HG02870 (cell line): ENCODE measurements at regions not wholly inside any gene's neighbourhood (a gene's known extent, or its start where the extent isn't known, plus 50 kb on each side); places are given as distances from the start of the nearest gene placed in this dataset.

ENCODE experiments used
- ATAC-seq: cut with Tn5 transposase; IDR thresholded peaks from one replicate; pipeline ENCODE4 v1.9.1; 2021; ENCODE audit warnings: mild to moderate bottlenecking, moderate library complexity; ENCODE audit not compliant: unreplicated experiment

DNA sequence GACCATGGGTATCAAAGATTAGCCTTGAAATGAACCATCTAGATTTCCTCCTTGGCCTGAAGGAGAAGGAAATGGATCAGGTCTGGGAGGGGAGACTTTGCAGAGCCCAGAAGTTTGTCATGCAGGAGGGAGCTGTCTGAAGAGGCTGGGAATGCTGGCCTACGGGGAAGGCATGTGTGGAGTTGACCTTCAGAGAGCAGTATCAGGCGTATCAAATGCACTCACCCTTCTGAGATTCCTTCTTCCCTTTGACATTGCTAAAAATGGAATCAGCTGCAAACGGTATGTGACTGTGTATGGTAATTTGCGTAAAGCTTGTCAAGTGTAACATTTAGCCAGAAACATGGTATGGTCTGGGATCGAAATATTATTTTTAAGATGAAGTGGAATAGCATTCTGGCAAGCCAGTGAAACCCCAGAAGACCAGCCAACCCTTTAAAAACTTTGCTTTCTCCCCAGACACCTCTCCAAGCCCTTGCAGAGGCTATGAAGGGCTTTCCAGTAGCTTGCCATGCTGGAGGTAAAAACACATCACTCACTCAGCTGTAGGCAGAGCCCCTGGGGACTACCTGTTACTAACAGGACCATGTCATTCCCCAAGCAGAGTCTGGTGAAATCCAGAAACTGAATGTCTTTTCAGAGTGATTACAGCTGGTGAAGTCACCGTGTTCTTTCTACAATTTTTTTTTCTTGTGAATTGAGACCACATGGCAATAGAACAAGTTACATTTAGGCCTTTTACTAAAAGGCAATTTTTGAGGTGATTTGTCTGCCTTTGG, 174.7 kb upstream of the SLC24A5 start:
- ATAC-seq, result no peak

GRCh38 chr15:47949815-47950214, 171.0 kb upstream of the SLC24A5 start:
- no peak for ATAC-seq

DNA sequence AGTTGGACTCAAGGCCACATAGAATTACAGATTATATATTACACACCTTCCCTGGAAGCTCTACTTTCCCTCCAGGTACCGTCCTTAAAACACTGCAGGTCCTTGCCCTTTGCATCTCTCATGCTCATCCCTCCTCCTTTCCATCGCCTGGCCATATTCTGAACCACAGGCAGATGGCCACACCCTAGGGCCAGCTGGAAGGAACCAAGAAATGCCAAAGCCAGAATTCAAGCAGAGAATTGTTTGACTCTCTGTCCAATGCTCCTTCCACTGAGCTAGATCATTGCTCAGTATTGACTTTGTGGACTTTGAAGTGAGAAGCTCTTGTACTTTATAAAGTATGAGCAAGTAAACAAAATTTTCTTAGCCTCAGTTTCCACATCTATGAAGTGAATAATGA, 170.3 kb upstream of the SLC24A5 start:
- no peak for ATAC-seq

- ATAC-seq, result no peak
Observed at GRCh38 chr15:47951781-47952180, 169.0 kb upstream of the SLC24A5 start.

- ATAC-seq, result no peak
Observed at GRCh38 chr15:47954196-47954595, 166.6 kb upstream of the SLC24A5 start.

GRCh38 chr15:47955021-47955420, 165.8 kb upstream of the SLC24A5 start:
- ATAC-seq, result no peak

- peak; percentile 31 for ATAC-seq
Observed at GRCh38 chr15:47959617-47960413, 161.0 kb upstream of the SLC24A5 start.

- ATAC-seq, result peak; percentile 86
Observed at GRCh38 chr15:47961401-47962090, 159.2 kb upstream of the SLC24A5 start.

GRCh38 chr15:47963265-47963664, 157.5 kb upstream of the SLC24A5 start:
- ATAC-seq, result no peak

DNA sequence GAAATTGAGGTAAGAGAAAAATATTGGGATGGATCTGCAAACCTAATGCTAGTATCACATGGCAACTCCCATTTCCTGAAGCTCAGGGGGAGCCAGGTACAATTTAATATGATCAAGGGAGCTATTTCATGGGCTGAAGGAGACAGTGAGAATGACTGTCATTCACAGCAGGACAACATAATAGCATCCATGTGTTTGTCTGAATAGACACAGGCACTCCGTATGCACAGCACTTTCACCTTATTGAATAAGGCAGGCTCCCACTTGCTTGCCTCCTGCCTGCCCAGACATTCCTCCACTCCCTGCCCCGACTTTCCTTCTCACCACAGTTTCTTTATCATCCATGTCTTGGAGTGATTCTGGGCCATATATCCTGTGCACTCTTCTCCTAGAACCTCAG, 156.6 kb upstream of the SLC24A5 start:
- ATAC-seq, result no peak

DNA sequence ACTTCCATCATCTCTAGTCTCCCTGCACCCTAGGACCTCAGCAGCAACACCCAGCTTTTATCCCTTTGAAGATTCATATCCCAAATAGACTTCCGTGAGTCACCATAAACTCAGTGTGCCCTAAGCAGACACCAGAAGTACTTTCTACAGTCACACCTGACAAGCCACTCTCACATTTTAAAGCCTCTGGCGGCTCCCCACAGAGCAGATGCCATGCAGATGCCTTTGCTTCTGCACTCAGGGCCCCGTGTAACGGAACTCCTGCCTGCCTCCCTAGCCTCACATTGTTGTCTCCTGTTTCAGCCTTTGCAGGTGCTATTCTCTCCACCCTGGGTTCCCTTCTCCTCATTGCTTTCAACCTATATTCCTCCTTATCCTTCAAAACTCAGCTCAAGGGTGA, 155.5 kb upstream of the SLC24A5 start:
- ATAC-seq, result no peak

DNA sequence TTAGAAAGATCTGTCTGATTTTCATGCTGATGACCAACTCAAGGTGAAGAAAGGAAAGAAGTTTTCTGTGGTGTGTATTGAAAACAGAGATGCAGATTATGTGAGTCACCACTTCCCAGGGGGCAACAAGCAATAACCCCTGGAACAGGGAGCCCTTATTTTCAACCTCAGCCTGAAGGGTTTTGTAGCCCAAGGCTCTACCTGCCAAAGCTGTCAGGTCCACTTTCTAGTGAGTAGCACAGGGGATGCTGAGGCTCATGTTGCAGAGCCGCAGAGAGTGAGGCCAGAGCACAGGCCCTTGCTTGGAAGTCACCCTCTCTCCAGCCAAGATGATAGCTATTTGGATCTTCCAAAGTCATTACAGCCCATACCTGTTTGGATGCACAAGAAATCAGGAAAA, 152.2 kb upstream of the SLC24A5 start:
- ATAC-seq, result no peak

DNA sequence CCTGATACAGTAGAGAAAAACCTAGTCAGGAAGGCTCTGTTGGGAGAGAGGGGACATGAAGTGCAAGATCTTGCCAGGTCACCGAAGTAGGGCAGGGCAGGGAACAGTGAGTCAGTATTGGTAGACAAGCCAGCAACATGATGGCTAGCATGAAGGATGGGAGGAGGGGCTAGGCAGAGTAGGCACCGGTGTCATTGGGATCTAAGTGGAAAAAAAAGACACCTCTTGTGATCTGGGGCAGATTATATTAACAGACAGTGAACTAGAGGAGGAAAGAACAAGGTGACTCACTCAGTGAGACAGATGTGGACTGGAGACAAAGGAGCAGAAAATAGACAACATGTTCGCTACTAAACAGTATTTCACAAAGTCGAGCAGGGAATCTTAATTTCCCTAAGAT, 149.2 kb upstream of the SLC24A5 start:
- ATAC-seq, result no peak

DNA sequence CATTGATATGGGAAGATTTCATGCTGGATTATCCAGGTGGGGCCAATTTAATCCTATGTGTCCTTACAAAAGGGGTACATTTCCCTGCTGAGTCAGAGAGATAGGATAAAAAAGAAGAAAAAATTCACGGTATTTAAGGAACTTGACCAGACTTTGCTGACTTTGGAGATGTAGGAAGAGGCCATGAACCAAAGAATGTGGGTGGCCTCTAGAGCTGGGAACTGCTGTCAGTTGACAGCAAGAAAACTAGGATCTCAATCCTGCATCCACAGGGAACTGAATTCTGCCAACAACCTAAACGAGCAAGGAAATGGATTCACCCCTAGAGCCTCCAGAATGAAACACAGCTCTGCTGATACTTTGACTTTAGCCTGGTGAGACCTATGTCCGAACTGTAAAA, 148.1 kb upstream of the SLC24A5 start:
- ATAC-seq, result no peak

DNA sequence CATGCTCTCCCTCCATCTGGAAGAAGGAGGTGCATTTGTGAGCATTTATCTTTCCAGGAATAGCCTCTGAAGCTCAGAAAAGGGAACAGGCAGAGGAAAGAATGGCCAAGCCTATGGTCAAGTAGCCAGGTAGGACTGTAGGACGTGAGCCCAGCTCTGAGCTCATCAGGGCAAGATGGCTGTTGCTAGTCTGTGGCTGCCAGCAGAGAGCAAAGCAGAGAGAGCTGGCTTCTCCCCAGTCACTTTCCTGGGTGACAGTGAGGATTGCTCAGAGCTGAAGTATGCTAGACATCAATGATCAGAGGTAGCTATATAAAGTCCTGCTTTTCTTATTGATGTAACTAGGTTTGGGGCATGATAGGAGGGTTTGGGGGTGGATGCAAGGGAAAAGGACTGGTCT, 146.1 kb upstream of the SLC24A5 start:
- no peak for ATAC-seq

DNA sequence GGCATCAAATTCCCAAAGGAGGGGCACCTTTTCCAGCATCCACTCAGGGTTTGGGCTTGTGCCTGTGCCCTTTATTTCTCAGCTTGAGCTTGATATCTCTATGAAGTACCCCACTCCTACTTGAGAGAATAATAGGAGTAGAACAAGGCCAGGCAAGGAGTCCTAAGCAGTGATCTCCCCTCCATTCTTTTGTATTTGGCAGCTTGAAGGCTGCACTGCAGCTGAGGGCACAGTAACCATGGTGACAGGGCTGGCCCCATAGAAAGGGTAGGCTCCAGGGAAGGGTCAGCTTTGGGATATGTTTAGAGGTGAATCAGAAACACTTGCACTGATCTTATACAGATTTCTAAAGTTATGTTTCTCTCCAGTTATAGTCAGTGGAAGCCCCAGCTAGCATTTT, 145.4 kb upstream of the SLC24A5 start:
- ATAC-seq, result no peak

- no peak for ATAC-seq
Observed at GRCh38 chr15:47983533-47983932, 137.3 kb upstream of the SLC24A5 start.

DNA sequence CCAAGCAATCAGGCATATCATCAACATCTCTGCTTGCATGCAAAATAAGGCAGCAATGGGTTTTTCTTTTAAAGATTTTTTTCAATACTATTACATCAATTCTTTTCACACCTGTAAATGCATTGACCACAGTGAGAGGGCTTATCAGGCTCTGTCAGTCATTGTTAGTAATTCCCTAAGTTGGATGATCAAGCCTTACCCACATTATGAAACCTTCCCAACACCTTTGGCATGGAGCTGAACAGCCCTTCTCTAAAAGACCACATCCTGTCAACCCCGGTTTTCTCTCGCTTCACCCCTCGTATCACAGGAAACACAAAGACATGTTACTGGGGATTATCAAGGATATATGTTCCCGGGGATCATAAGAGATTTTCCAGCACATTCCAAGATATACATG, 135.2 kb upstream of the SLC24A5 start:
- ATAC-seq, result no peak

DNA sequence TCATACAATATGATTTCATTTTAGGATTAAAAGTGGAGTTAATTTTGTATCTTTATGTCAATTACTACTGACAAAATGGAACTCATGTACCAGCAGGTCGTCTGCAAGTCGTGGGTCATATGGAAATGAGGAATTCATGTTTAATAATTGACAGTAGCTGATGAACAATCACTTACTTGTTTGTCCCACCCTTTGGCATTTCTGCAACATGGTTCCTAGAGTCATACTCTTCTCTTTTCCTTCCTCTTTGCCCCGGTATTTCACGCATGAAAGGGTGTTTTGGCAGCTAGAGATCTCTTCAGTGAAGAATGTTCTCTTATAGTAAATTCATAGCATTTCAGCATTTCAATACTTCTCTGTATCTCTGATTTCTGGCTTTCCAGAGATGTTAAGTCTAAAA, 133.3 kb upstream of the SLC24A5 start:
- no peak for ATAC-seq

DNA sequence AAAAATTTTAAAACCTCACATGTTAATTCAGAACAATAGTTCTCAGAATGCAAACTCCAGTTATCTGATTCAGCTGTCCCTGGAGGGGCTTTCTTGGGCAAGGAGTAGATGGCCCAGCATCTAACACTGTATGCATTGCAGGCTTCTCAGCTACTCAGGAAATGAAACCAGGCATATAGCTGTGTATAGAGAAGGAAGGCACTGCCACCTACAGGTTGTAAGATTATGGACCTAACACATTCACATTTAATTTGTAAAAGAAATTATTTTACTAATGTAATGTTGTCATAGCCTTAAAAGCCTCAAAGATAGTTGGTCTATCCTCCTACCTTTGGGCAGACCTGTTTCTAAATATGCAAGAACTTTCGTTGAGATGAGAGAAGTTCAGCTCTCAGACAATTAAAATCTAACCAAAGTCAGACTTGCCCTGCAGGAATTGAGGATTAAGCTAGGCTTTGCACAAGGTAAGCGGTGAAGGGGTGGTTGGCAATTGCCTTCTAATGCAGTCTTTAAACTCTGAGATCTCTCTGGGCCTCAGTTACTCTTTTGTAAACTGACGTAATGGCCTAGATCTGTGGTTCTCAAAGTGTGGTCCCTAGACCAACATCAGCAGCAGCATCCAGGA, 132.8 kb upstream of the SLC24A5 start:
- peak; percentile 97 for ATAC-seq

DNA sequence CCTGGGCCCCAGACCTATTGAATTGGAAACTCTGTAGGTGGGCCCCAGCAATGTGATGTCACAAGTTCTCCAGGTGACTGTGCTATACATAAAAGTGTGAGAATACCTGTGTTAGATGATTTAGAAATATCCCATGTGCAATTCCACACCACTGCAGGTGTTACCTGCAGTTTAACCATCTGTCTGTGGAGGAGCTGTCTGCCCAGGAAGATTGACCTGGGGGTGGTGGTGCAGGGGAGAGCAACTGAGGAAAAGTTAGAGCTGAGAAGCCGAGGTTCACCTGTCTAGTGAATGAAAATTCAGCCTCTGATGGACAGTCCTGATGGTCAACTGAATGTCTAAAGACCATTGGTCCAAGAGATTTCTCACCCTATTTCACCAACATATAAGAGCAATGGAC, 132.2 kb upstream of the SLC24A5 start:
- ATAC-seq, result no peak
